ENCODE measurements at regions not wholly inside any gene's neighbourhood (a gene's known extent, or its start where the extent isn't known, plus 50 kb on each side); places are given as distances from the start of the nearest gene placed in this dataset.

DNA sequence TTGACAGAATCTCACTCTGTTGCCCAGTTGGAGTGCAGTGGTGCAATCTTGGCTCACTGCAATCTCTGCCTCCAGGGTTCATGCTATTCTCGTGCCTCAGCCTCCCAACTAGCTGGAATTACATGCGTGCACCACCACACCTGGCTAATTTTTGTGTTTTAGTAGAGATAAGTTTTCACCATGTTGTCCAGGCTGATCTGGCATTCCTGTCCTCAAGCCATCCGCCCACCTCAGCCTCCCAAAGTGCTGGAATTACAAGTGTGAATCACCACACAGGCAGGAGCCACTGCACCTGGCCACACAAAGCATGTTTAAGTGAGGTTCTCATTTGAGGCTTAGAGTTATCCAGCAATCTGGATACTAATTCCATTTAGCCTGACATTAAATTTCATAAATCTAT lies 180.9 kb upstream of the GRID2 start:
- Histone ChIP-seq H3K9ac (ENCODE audit: insufficient read depth in 1 of 2, low read length in 2 of 2) (no peak overlapping the region), H3K36me3 (ENCODE audit: control insufficient read depth in 4 of 4, insufficient read depth in 4 of 4, low read length in 4 of 4) (no peaks in the 10 kb centered on the region), H3K4me1 (ENCODE audit: control insufficient read depth in 5 of 5, insufficient read depth in 5 of 5, low read length in 5 of 5) (no peaks in the 10 kb centered on the region), H3K4me3 (no peak overlapping the region), H3K27ac (ENCODE audit: low read depth in 1 of 2, low read length in 1 of 2) (no peak overlapping the region), H3K9me3 (ENCODE audit: control insufficient read depth in 4 of 4, insufficient read depth in 3 of 4, low read length in 3 of 4) (no peaks in the 10 kb centered on the region), H3K27me3 (ENCODE audit: control insufficient read depth in 3 of 3, insufficient read depth in 3 of 3, low read length in 2 of 3) (no peaks in the 10 kb centered on the region)
- DNase-seq (no peak), ATAC-seq (ENCODE audit: insufficient read depth, low FRiP score) (no peak)
- WGBS, 2 donors, result 77 to 81% methylated on average over 3 of the region's 3 CpGs
- TF ChIP-seq, protein P1, sequence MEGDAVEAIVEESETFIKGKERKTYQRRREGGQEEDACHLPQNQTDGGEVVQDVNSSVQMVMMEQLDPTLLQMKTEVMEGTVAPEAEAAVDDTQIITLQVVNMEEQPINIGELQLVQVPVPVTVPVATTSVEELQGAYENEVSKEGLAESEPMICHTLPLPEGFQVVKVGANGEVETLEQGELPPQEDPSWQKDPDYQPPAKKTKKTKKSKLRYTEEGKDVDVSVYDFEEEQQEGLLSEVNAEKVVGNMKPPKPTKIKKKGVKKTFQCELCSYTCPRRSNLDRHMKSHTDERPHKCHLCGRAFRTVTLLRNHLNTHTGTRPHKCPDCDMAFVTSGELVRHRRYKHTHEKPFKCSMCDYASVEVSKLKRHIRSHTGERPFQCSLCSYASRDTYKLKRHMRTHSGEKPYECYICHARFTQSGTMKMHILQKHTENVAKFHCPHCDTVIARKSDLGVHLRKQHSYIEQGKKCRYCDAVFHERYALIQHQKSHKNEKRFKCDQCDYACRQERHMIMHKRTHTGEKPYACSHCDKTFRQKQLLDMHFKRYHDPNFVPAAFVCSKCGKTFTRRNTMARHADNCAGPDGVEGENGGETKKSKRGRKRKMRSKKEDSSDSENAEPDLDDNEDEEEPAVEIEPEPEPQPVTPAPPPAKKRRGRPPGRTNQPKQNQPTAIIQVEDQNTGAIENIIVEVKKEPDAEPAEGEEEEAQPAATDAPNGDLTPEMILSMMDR (IDR thresholded peaks at IDR 0.05; ENCODE audit: control extremely low read depth, extremely low read depth), result no peak

DNA sequence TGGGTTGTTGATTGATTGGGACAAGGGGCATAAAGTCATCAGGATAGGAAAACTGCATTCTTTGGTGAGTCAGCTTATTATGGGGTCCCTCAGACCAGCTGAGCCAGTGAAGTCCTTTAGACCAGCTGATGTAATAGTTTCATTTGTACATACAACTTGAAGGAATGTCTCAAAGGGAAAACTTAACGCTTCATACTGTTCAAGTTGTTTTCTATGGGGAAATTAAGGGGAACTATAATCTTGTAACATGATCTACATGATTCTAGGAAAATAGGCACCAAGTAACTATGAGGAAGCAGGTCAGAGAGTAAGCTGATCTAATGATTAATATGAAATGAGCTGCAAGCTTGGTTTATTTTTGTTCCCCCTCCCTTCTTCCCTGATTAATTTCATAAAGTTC lies 175.1 kb upstream of the GRID2 start:
- Histone ChIP-seq H3K9ac (ENCODE audit: insufficient read depth in 1 of 2, low read length in 2 of 2) (no peak overlapping the region), H3K27ac (ENCODE audit: low read depth in 1 of 2, low read length in 1 of 2) (no peak overlapping the region), H3K36me3 (ENCODE audit: control insufficient read depth in 4 of 4, insufficient read depth in 4 of 4, low read length in 4 of 4) (no peaks in the 10 kb centered on the region), H3K4me1 (ENCODE audit: control insufficient read depth in 5 of 5, insufficient read depth in 5 of 5, low read length in 5 of 5) (no peaks in the 10 kb centered on the region), H3K9me3 (ENCODE audit: control insufficient read depth in 4 of 4, insufficient read depth in 3 of 4, low read length in 3 of 4) (peaks cover 0 to 5% (median 0%) of the 10 kb centered on the region in 4 donors), H3K4me3 (no peak overlapping the region), H3K27me3 (ENCODE audit: control insufficient read depth in 3 of 3, insufficient read depth in 3 of 3, low read length in 2 of 3) (no peaks in the 10 kb centered on the region)
- DNase-seq, result no peak
- WGBS, 2 donors, result 69 to 76% methylated on average over 1 of the region's 1 CpG
- TF ChIP-seq, protein P1 (IDR thresholded peaks at IDR 0.05; ENCODE audit: control extremely low read depth, extremely low read depth), result no peak
- ATAC-seq (ENCODE audit: insufficient read depth, low FRiP score), result no peak

DNA sequence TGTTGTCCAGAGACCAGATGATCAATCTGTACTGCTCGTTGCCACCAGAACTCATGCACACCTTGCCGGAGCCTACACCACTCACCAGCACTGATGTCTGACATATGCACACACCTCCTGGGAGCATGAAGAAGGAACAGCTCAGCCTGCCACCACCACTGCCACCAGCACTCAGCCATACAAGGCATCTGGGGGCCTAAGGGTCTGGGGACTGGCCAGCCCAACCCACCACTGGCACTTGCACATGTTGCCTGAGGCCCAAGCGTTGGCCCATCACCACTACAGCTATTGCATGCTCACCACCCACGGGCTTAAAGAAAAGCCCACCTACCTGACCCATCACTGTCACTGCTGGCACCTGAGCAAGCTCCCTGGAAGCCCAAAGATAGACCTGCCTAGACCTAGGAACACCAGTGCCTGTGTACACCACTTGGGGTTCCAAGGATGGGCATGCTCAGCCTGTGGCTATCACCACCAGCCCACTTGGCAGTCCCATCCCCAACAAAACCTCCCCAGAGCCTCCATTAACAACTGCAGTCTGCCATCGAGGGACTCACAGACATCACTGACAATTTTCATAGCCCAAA lies 174.3 kb upstream of the GRID2 start:
- H3K9ac ChIP-seq (ENCODE audit: insufficient read depth in 1 of 2, low read length in 2 of 2), result no peak overlapping the region
- DNase-seq (no peak), ATAC-seq (ENCODE audit: insufficient read depth, low FRiP score) (no peak)
- WGBS, 2 donors, result 81 to 90% methylated on average over 5 of the region's 5 CpGs
- H3K9me3 ChIP-seq (ENCODE audit: control insufficient read depth in 4 of 4, insufficient read depth in 3 of 4, low read length in 3 of 4), result peaks cover 0 to 5% (median 0%) of the 10 kb centered on the region in 4 donors
- no peaks in the 10 kb centered on the region for H3K36me3 ChIP-seq (ENCODE audit: control insufficient read depth in 4 of 4, insufficient read depth in 4 of 4, low read length in 4 of 4)
- TF ChIP-seq, protein P1 (IDR thresholded peaks at IDR 0.05; ENCODE audit: control extremely low read depth, extremely low read depth), result no peak
- no peak overlapping the region for H3K4me3 ChIP-seq
- H3K27me3 ChIP-seq (ENCODE audit: control insufficient read depth in 3 of 3, insufficient read depth in 3 of 3, low read length in 2 of 3), result no peaks in the 10 kb centered on the region
- no peak overlapping the region for H3K27ac ChIP-seq (ENCODE audit: low read depth in 1 of 2, low read length in 1 of 2)
- no peaks in the 10 kb centered on the region for H3K4me1 ChIP-seq (ENCODE audit: control insufficient read depth in 5 of 5, insufficient read depth in 5 of 5, low read length in 5 of 5)

DNA sequence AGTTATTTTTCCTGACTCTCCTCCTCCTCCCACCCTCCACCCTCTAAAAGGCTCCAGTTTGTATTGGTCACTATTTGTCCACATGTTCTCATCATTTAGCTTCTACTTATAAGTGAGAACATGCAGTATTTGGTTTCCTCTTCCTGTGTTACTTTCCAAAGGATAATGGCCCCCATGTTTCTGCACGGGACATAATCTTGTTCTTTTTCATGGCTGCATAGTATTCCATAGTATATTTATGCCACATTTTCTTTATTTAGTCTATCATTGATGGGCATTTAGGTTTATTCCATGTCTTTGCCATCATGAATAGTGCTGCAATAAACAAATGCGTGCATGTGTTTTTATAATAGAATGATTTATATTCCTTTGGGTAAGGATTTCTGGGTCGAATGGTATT lies 167.3 kb upstream of the GRID2 start:
- H3K9ac ChIP-seq (ENCODE audit: insufficient read depth in 1 of 2, low read length in 2 of 2), result no peak overlapping the region
- H3K27ac ChIP-seq (ENCODE audit: low read depth in 1 of 2, low read length in 1 of 2), result no peak overlapping the region
- H3K27me3 ChIP-seq (ENCODE audit: control insufficient read depth in 3 of 3, insufficient read depth in 3 of 3, low read length in 2 of 3), result no peaks in the 10 kb centered on the region
- H3K4me3 ChIP-seq, result no peak overlapping the region
- H3K9me3 ChIP-seq (ENCODE audit: control insufficient read depth in 4 of 4, insufficient read depth in 3 of 4, low read length in 3 of 4), result peaks cover 0 to 4% (median 0%) of the 10 kb centered on the region in 4 donors
- WGBS, 2 donors, result 89 to 91% methylated on average over 3 of the region's 3 CpGs
- H3K36me3 ChIP-seq (ENCODE audit: control insufficient read depth in 4 of 4, insufficient read depth in 4 of 4, low read length in 4 of 4), result no peaks in the 10 kb centered on the region
- H3K4me1 ChIP-seq (ENCODE audit: control insufficient read depth in 5 of 5, insufficient read depth in 5 of 5, low read length in 5 of 5), result no peaks in the 10 kb centered on the region
- TF ChIP-seq, protein P1 (IDR thresholded peaks at IDR 0.05; ENCODE audit: control extremely low read depth, extremely low read depth), result no peak
- DNase-seq (no peak), ATAC-seq (ENCODE audit: insufficient read depth, low FRiP score) (no peak)
